ENCODE measurements at regions not wholly inside any gene's neighbourhood (a gene's known extent, or its start where the extent isn't known, plus 50 kb on each side); places are given as distances from the start of the nearest gene placed in this dataset.

DNA sequence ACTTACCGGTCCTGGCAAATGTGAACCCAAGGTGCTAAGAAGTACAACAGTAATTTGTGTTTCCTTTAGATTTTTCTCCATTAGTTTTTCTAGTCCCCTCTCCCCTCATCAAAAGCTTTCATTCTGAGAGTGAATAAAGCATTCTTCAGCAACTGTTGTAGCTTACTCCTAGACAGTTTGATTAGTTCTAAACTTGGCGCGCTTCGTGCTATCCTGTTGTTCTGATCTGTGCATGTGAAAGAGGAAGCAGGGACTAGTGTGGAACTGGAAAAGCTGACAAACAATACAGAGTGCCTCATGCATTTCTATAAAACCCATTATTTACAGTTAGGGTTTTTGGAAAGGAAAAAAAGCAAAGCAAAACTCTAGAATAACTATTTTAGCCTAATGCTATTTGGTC is 556.9 kb upstream of the SLIT2 start:
- DNase-seq, result no peak

- DNase-seq, result peak; percentile 57
Observed at GRCh38 chr4:19693936-19694570, 557.7 kb upstream of the SLIT2 start.

GRCh38 chr4:19689511-19689910 is 562.2 kb upstream of the SLIT2 start:
- no peak for DNase-seq

- no peak for DNase-seq
Observed at GRCh38 chr4:19686456-19686855, 565.2 kb upstream of the SLIT2 start.

DNA sequence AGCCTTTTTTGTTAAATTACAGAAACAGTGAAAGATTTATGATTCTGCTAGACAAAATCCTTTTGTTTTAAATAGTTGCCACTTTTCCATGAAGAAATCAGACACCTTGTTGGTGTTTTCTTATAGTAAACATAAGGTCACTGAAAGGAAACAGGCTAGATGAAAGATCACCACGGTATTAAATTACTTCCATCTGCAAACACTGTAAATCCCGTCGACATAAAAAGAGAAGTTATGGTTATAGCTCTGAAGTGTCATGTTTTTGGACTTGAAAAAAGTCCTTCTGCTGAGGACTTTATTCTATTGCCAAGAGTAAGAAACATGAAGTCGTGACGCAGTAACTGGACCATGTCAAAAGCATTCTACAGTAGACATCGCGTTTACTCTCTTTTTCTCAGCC is 567.6 kb upstream of the SLIT2 start:
- no peak for DNase-seq

GRCh38 chr4:19683426-19683825 is 568.3 kb upstream of the SLIT2 start:
- DNase-seq, result no peak

DNA sequence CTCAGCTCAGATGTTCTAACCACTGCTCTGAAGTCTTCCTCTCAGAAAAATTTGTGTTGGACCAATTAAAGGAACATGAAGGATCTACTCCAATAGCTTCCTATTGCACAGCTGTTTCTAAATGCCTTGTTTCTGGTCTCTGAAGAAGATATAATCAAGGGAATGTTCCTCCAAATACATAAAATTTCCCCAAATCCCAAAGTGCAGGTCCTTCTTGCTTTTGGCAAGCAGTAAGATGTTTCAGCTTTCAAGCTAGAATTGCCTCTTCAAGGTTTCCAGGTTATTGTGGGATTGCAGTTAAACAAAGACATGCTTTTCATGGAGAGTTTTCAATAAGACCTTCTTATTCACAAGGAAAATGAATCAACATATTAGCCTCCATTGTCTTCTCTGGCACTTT is 574.5 kb upstream of the SLIT2 start:
- DNase-seq, result no peak

GRCh38 chr4:19675172-19675811 is 576.4 kb upstream of the SLIT2 start:
- DNase-seq, result no peak

- DNase-seq, result no peak
Observed at GRCh38 chr4:19659101-19659500, 592.6 kb upstream of the SLIT2 start.

DNA sequence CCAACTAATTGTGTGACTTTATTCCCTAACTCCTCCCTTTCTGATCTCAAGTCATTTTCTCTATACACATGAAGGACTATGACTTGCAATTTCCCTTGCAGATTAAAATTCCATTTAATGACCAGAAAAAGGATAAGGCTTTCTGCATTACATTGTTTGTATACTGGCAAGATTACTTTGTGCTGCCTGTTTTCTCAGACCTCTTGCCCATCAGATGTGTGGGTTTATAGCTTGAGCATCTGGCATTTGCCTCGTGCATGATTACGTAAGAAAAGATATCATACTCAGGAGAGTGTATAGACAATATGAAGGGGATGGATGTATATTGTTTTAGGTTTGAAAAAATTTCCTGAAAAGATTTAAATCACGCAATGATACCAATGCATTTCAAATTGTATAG is 593.8 kb upstream of the SLIT2 start:
- no peak for DNase-seq

- no peak for DNase-seq
Observed at GRCh38 chr4:19655666-19656065, 596.0 kb upstream of the SLIT2 start.

GRCh38 chr4:19650903-19651864 is 600.5 kb upstream of the SLIT2 start:
- DNase-seq, result no peak

GRCh38 chr4:19645589-19645988 is 606.1 kb upstream of the SLIT2 start:
- no peak for DNase-seq

GRCh38 chr4:19636451-19636850 is 615.3 kb upstream of the SLIT2 start:
- DNase-seq, result no peak

DNA sequence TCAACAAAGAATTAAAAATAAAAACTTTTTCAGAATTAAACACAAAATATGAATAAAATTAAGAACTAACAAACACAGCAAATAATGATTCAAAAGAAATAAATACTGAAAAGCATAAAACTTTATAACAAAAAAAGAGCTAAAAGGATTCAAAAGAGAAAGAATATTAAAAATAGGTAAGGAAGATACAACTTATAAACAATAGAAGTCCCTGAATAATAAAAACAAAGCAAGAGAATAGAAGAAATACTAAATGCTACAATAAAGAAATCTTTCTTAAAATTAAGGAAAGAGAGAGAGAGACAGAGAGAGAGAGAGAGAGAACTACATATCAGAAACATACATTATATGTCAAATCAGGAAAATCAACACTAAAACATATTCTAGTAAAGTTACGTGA is 619.9 kb upstream of the SLIT2 start:
- DNase-seq, result no peak

GRCh38 chr4:19623866-19624265 is 627.8 kb upstream of the SLIT2 start:
- no peak for DNase-seq

GRCh38 chr4:19615086-19615689 is 636.5 kb upstream of the SLIT2 start:
- no peak for DNase-seq

- DNase-seq, result no peak
Observed at GRCh38 chr4:19614171-19614570, 637.5 kb upstream of the SLIT2 start.

DNA sequence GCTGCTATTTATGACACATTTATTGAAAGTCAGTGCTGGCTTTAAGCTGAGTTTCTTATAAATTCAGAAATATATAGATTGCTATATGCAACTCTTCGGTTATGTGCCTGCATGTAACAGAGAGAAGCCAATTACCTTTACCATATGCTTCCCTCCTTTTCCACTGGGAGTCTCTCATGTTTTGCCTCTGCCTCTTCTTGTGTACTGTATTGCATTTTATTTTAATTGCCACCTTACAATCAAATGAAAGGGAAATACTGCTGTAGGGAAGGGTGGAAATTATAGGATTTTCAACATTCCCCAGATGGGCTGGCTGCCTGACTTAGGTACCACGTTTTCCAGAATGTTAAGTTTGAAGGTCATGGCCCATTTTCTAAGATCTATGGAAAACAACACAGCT is 655.4 kb upstream of the SLIT2 start:
- DNase-seq, result no peak

- no peak for DNase-seq
Observed at GRCh38 chr4:19592391-19592790, 659.3 kb upstream of the SLIT2 start.

GRCh38 chr4:19583827-19584569 is 667.7 kb upstream of the SLIT2 start:
- no peak for DNase-seq

DNA sequence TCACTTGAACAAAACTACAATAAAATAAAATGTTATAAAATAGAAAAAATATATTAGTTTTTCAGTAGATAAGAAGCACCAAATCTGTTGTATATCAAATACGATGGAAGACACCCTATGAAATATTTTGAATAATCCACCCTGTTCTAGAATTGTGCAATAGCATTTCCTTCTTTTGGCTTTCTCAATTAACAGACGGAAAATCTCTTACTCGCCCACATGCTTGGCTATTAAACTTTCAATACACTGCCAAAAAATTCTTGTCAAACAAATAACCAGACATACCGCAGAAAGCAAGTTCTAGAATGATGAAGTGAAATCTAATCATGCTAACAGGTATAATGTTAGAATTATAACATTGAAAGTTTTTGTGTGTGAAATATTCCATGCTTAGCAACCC is 671.6 kb upstream of the SLIT2 start:
- no peak for DNase-seq

- DNase-seq, result no peak
Observed at GRCh38 chr4:19579608-19580007, 672.1 kb upstream of the SLIT2 start.

All from right forelimb (tissue), 1 donor.